B cell (primary cell): ENCODE measurements at regions not wholly inside any gene's neighbourhood (a gene's known extent, or its start where the extent isn't known, plus 50 kb on each side); places are given as distances from the start of the nearest gene placed in this dataset.
"Not testable (repeated sequence)": the region's sequence is repeated elsewhere in the genome, so short reads cannot be mapped to it uniquely, and the experiment has no call there.

Experiments
- CTCF ChIP-seq: fragments of 200-600 bp; IDR thresholded peaks from one replicate; pipeline ENCODE4 v1.8.0; 2022; ENCODE audit warnings: antibody characterized with exemption, mild to moderate bottlenecking
- EZH2 ChIP-seq: IDR thresholded peaks from 2 replicates; pipeline ENCODE4 v1.6.1; 2012; ENCODE audit warnings: borderline replicate concordance, low read depth, mild to moderate bottlenecking, moderate library complexity, low read length; ENCODE audit not compliant: insufficient read depth, poor library complexity, severe bottlenecking

GRCh38 chr9:63425123-63425522 is 1859.9 kb downstream of the FOXD4L5 start:
- not testable (repeated sequence) for TF ChIP-seq CTCF, EZH2
